ENCODE measurements at regions not wholly inside any gene's neighbourhood (a gene's known extent, or its start where the extent isn't known, plus 50 kb on each side); places are given as distances from the start of the nearest gene placed in this dataset.

DNA sequence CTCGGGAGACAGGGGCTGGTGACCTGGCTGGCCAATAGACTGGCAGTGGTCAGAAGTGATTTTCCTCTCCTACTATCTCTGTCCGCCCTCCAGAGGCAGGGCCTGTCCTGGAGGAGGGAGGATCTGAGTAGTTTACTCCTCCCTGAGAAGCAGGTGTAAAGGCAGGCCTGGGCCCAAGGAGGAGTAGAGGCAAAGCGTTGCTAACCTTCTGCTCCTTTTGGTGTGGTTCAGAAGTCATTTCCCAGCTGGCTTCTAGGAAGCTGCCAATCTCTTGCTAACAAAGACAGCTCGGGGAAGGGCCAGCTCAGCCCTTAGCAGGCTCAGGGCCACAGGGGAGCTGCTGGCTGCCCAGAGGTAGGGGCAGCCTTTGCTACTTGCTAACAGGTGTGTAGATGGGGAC is 151.1 kb upstream of the NECTIN1 start:
- no peaks in the 10 kb centered on the region for H3K9me3 ChIP-seq (replicated peaks in 1 of 2; ENCODE audit: control insufficient read depth in 1 of 2, insufficient read depth in 1 of 2, low read length in 2 of 2)
- intact Hi-C loops (cut with micrococcal nuclease): no loop called here
- H3K27me3 Mint-ChIP-seq (ENCODE audit: low read depth in 3 of 3): peaks cover 2 to 20% (median 12%) of the 10 kb centered on the region in 3 donors

GRCh38 chr11:119878990-119879389 is 150.0 kb upstream of the NECTIN1 start:
- no peaks in the 10 kb centered on the region for H3K36me3 Mint-ChIP-seq
- no peak overlapping the region for H3K4me3 ChIP-seq (replicated peaks in 1 of 3; ENCODE audit: low read depth in 2 of 3, low read length in 3 of 3)
- H3K27ac ChIP-seq (ENCODE audit: low read depth in 1 of 2, low read length in 2 of 2): no peak overlapping the region
- H3K9me3 ChIP-seq (replicated peaks in 1 of 2; ENCODE audit: control insufficient read depth in 1 of 2, insufficient read depth in 1 of 2, low read length in 2 of 2): no peaks in the 10 kb centered on the region
- no peaks in the 10 kb centered on the region for H3K9me3 Mint-ChIP-seq
- intact Hi-C loops (cut with micrococcal nuclease): no loop called here
- H3K27me3 ChIP-seq (ENCODE audit: control insufficient read depth in 2 of 2, insufficient read depth in 2 of 2, low read length in 2 of 2): peaks cover 0 to 6% of the 10 kb centered on the region in 2 donors
- peaks cover 2 to 23% (median 14%) of the 10 kb centered on the region in 3 donors for H3K27me3 Mint-ChIP-seq (ENCODE audit: low read depth in 3 of 3)
- no peak overlapping the region for H3K9ac ChIP-seq (ENCODE audit: insufficient read depth, low read length, poor library complexity, severe bottlenecking)
- TF ChIP-seq CTCF (IDR thresholded peaks at IDR 0.05): no peak
- no peak overlapping the region for H2AFZ ChIP-seq (ENCODE audit: insufficient read depth, low read depth, low read length, poor library complexity, severe bottlenecking)
- no peaks in the 10 kb centered on the region for H3K79me2 ChIP-seq (ENCODE audit: insufficient read depth, low read length)
- H4K20me1 ChIP-seq (ENCODE audit: insufficient read depth, low read length): no peaks in the 10 kb centered on the region
- WGBS (ENCODE audit: insufficient coverage): 80% methylated on average over 2 of the region's 6 CpGs
- no peaks in the 10 kb centered on the region for H3K36me3 ChIP-seq (replicated peaks in 1 of 2; ENCODE audit: control insufficient read depth in 1 of 2, insufficient read depth in 2 of 2, low read length in 2 of 2)
- DNase-seq: no peak
- H3K27ac Mint-ChIP-seq: no peak overlapping the region
- H3K4me2 ChIP-seq (replicated peaks; ENCODE audit: extremely low read depth, low read length, poor library complexity, severe bottlenecking): no peak overlapping the region
- no peaks in the 10 kb centered on the region for H3K4me1 ChIP-seq (ENCODE audit: control insufficient read depth in 1 of 2, insufficient read depth in 2 of 2, low read length in 2 of 2)
- H3K4me1 Mint-ChIP-seq: no peaks in the 10 kb centered on the region
- no peak overlapping the region for H3K4me3 Mint-ChIP-seq

More for the DNA sequence above, 151.1 kb upstream of the NECTIN1 start:
- no peak for TF ChIP-seq CTCF (IDR thresholded peaks at IDR 0.05)
- Histone ChIP-seq H4K20me1 (ENCODE audit: insufficient read depth, low read length) (no peaks in the 10 kb centered on the region), H3K27ac (ENCODE audit: low read depth in 1 of 2, low read length in 2 of 2) (no peak overlapping the region), H3K4me2 (replicated peaks; ENCODE audit: extremely low read depth, low read length, poor library complexity, severe bottlenecking) (no peak overlapping the region), H2AFZ (ENCODE audit: insufficient read depth, low read depth, low read length, poor library complexity, severe bottlenecking) (no peak overlapping the region), H3K36me3 (replicated peaks in 1 of 2; ENCODE audit: control insufficient read depth in 1 of 2, insufficient read depth in 2 of 2, low read length in 2 of 2) (no peaks in the 10 kb centered on the region), H3K4me3 (replicated peaks in 1 of 3; ENCODE audit: low read depth in 2 of 3, low read length in 3 of 3) (no peak overlapping the region), H3K79me2 (ENCODE audit: insufficient read depth, low read length) (no peaks in the 10 kb centered on the region), H3K27me3 (ENCODE audit: control insufficient read depth in 2 of 2, insufficient read depth in 2 of 2, low read length in 2 of 2) (peaks cover 0 to 5% of the 10 kb centered on the region in 2 donors), H3K9ac (ENCODE audit: insufficient read depth, low read length, poor library complexity, severe bottlenecking) (no peak overlapping the region), H3K4me1 (ENCODE audit: control insufficient read depth in 1 of 2, insufficient read depth in 2 of 2, low read length in 2 of 2) (no peaks in the 10 kb centered on the region)
- Mint-ChIP-seq H3K36me3 (no peaks in the 10 kb centered on the region), H3K9me3 (no peaks in the 10 kb centered on the region), H3K4me1 (no peaks in the 10 kb centered on the region), H3K4me3 (no peak overlapping the region), H3K27ac (no peak overlapping the region)
- WGBS (ENCODE audit: insufficient coverage): 75% methylated on average over 2 of the region's 4 CpGs
- no peak for DNase-seq
